ENCODE measurements at regions not wholly inside any gene's neighbourhood (a gene's known extent, or its start where the extent isn't known, plus 50 kb on each side); places are given as distances from the start of the nearest gene placed in this dataset.

DNA sequence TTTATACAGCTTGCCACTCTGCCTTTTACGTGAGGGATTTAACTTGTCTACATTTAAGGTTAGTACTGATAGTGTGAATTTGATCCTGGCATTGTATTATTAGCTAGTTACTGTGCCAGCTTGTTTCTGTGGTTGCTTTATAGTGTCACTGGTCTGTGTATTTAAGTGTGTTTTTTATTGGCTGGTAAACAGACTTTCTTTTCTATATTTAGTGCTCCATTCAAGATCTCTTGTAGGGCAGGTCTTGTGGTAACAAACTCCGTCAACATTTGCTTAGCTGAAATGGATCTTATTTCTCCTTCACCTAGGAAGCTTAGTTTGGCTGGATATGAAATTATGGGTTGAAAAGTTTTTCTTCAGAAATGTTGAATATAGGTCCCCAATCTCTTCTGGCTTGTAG, 1971.0 kb upstream of the LRRTM1 start:
- H3K4me3 ChIP-seq: no peak overlapping the region
- H3K27me3 ChIP-seq (ENCODE audit: low read depth): no peaks in the 10 kb centered on the region
- ATAC-seq (no peak), DNase-seq (no peak)
- TF ChIP-seq, protein P1, sequence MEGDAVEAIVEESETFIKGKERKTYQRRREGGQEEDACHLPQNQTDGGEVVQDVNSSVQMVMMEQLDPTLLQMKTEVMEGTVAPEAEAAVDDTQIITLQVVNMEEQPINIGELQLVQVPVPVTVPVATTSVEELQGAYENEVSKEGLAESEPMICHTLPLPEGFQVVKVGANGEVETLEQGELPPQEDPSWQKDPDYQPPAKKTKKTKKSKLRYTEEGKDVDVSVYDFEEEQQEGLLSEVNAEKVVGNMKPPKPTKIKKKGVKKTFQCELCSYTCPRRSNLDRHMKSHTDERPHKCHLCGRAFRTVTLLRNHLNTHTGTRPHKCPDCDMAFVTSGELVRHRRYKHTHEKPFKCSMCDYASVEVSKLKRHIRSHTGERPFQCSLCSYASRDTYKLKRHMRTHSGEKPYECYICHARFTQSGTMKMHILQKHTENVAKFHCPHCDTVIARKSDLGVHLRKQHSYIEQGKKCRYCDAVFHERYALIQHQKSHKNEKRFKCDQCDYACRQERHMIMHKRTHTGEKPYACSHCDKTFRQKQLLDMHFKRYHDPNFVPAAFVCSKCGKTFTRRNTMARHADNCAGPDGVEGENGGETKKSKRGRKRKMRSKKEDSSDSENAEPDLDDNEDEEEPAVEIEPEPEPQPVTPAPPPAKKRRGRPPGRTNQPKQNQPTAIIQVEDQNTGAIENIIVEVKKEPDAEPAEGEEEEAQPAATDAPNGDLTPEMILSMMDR (IDR thresholded peaks at IDR 0.05): no peak
- H3K27ac ChIP-seq: no peak overlapping the region
- H3K4me1 ChIP-seq: no peaks in the 10 kb centered on the region
- no peaks in the 10 kb centered on the region for H3K36me3 ChIP-seq
- intact Hi-C loops (cut with DNase I): no loop called here
- no peaks in the 10 kb centered on the region for H3K9me3 ChIP-seq

DNA sequence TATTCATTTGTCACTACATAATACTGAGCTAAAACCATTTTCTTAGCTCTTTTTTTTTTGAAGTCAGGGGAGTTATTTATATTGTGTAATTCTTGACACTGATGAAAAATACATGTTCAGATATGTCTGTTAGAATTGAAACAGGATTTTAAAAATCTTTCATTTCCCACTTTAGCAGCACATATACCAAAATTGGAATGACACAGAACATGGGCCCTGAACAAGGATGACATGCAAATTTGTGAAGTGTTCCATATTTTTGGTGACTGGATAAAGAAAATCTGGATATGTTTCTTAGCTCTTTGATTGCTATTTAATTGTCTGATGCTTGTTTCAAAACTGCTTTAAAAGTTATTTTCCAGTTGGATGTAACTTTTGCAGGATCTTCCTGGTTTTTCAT, 1963.9 kb upstream of the LRRTM1 start:
- no peaks in the 10 kb centered on the region for H3K27me3 ChIP-seq (ENCODE audit: low read depth)
- ATAC-seq: no peak
- TF ChIP-seq, protein P1 (IDR thresholded peaks at IDR 0.05): no peak
- no peaks in the 10 kb centered on the region for H3K36me3 ChIP-seq
- no peaks in the 10 kb centered on the region for H3K4me1 ChIP-seq
- H3K9me3 ChIP-seq: no peaks in the 10 kb centered on the region
- no peak overlapping the region for H3K4me3 ChIP-seq
- DNase-seq: no peak
- no peak overlapping the region for H3K27ac ChIP-seq
- intact Hi-C loops (cut with DNase I): no loop called here

DNA sequence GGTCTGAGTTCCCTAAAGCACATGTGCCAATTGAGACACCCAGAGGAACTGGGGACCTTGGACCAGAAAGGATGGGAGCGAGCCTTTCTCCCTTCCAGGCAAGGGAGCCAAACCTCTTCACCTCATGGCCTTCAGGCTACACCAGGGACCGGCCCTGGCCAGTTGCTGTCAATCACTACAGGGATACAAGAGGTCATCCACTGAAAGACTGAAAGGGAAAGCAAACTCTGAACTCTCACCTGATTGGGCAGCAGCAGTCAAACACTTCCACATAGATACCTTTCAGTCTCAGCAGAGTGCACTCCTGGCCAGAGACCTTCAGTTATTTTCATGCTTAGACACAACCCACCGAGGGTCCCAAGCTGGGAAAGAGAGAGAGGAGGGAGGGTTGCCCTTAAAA, 1956.0 kb upstream of the LRRTM1 start:
- no peak for DNase-seq
- H3K4me1 ChIP-seq: no peaks in the 10 kb centered on the region
- H3K36me3 ChIP-seq: no peaks in the 10 kb centered on the region
- TF ChIP-seq, protein P1 (IDR thresholded peaks at IDR 0.05): no peak
- intact Hi-C loops (cut with DNase I): no loop called here
- no peak overlapping the region for H3K27ac ChIP-seq
- H3K4me3 ChIP-seq: no peak overlapping the region
- no peaks in the 10 kb centered on the region for H3K27me3 ChIP-seq (ENCODE audit: low read depth)
- no peak for ATAC-seq
- H3K9me3 ChIP-seq: no peaks in the 10 kb centered on the region

DNA sequence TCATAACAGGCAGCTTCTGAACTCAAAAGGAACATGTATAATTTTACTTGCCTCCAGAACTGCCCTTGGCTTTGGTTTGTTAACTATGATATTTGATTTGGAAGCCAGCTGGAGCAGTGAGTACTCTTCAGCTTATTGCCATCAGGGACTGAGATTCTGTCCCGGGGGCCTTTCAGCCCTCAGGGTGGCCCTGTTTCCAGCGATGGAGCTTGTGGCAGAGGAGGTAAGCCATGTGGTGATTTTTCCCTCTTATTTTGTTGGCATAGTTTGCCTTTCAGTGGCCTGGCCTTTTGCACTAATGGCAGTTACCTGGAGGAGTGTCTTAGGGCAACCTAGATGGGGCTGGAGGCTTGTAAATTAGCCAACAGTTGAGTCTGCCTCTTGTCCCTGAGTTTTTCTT, 1955.0 kb upstream of the LRRTM1 start:
- no peak for DNase-seq
- H3K36me3 ChIP-seq: no peaks in the 10 kb centered on the region

DNA sequence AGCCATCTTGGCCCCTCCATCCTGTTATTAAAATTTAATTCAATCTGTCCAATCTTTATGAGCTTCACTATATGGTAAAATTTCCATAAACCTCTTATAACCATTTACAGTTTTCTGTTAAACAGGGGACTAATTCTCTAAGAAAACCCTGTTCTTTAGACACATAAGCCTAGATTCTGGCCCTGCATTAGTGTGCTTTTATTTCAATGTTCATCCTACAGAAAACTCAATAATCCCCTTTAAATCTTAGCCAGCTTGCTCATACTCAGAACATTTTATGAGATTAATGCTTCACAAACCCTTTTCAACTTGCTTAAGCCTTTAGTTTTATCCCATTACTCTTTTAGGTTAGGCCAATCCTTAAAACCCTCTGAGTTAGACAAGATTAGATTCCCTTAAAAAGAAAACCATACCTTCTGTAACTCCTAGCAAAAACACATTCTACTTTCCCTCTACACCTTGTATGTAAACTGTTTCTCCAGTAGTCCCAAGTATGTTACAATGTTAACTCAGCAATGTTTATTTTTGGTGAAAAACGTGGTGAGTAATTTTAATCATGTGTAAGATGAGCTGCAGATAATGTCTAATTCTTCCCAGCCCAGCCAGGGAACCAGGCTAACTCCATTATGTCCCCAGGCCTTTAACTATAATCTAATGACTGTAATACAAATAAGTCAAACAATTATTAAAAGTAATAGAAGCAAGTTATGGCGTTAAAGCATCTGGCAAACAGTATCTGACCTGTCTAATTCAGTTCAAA, 1953.4 kb upstream of the LRRTM1 start:
- Histone ChIP-seq H3K9me3 (peaks cover 10% of the 10 kb centered on the region), H3K4me3 (no peak overlapping the region), H3K27ac (no peak overlapping the region), H3K36me3 (no peaks in the 10 kb centered on the region), H3K4me1 (no peaks in the 10 kb centered on the region), H3K27me3 (ENCODE audit: low read depth) (no peaks in the 10 kb centered on the region)
- ATAC-seq (no peak), DNase-seq (no peak)
- TF ChIP-seq, protein P1 (IDR thresholded peaks at IDR 0.05): no peak
- intact Hi-C loops (cut with DNase I): no loop called here

More for the DNA sequence above, 1955.0 kb upstream of the LRRTM1 start:
- no peaks in the 10 kb centered on the region for H3K9me3 ChIP-seq
- H3K4me3 ChIP-seq: no peak overlapping the region
- no peaks in the 10 kb centered on the region for H3K4me1 ChIP-seq
- H3K27ac ChIP-seq: no peak overlapping the region
- H3K27me3 ChIP-seq (ENCODE audit: low read depth): no peaks in the 10 kb centered on the region
- intact Hi-C loops (cut with DNase I): no loop called here
- TF ChIP-seq, protein P1 (IDR thresholded peaks at IDR 0.05): no peak
- ATAC-seq: no peak
